ENCODE measurements at regions not wholly inside any gene's neighbourhood (a gene's known extent, or its start where the extent isn't known, plus 50 kb on each side); places are given as distances from the start of the nearest gene placed in this dataset.

- no peak for DNase-seq
Measured at GRCh38 chr5:52734557-52734956, 53.2 kb upstream of the ITGA1 start.

- no peak for DNase-seq
Measured at GRCh38 chr5:52735139-52735538, 52.6 kb upstream of the ITGA1 start.
